ENCODE measurements at regions not wholly inside any gene's neighbourhood (a gene's known extent, or its start where the extent isn't known, plus 50 kb on each side); places are given as distances from the start of the nearest gene placed in this dataset.

DNA sequence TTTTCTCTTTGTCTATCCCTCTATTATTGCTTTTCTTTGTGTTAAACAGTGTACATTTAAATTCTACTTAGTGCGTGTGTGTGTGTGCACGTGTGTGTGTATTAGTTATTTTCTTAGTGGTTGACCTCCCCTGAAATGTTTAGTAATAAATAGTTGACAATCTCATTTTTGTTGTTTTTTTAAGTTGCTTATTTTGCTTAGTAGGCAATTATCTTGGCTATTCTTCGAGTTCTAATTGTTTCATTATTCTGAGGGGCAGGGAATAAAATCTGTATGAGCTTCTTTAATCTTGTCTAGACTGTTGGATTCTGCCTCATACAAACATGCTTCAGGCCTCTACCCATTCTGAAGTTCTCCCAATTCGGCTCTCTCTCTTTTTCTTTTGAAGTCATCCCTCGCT lies 1169.0 kb upstream of the ATXN8OS start:
- Histone ChIP-seq H3K36me3 (ENCODE audit: control insufficient read depth, insufficient read depth, low read length) (no peaks in the 10 kb centered on the region), H3K9me3 (ENCODE audit: control insufficient read depth, insufficient read depth, low read depth, low read length) (no peaks in the 10 kb centered on the region), H3K4me3 (ENCODE audit: low read depth in 2 of 2, low read length in 2 of 2) (no peak overlapping the region), H3K27me3 (ENCODE audit: control insufficient read depth, insufficient read depth, low read length) (no peaks in the 10 kb centered on the region), H3K4me1 (ENCODE audit: control insufficient read depth, insufficient read depth, low read length) (no peaks in the 10 kb centered on the region), H3K27ac (ENCODE audit: low read length) (no peak overlapping the region)
- no peak for DNase-seq (ENCODE audit: low read depth, low spot score)
- BruUV-seq (replicated peaks) = no TSS peak
- no peak for ATAC-seq
- intact Hi-C loops (cut with micrococcal nuclease; ENCODE audit: unreplicated experiment) (no loop called here), in situ Hi-C loops (cut with HindIII; ENCODE audit: low pct_unique_long_range_greater_than_20kb, low sequenced_read_pairs) (no loop called here)
- no peak for TF ChIP-seq SIN3A (IDR thresholded peaks at IDR 0.05; ENCODE audit: borderline replicate concordance, insufficient read depth, low read depth, low read length)
- TF ChIP-seq, protein P1, sequence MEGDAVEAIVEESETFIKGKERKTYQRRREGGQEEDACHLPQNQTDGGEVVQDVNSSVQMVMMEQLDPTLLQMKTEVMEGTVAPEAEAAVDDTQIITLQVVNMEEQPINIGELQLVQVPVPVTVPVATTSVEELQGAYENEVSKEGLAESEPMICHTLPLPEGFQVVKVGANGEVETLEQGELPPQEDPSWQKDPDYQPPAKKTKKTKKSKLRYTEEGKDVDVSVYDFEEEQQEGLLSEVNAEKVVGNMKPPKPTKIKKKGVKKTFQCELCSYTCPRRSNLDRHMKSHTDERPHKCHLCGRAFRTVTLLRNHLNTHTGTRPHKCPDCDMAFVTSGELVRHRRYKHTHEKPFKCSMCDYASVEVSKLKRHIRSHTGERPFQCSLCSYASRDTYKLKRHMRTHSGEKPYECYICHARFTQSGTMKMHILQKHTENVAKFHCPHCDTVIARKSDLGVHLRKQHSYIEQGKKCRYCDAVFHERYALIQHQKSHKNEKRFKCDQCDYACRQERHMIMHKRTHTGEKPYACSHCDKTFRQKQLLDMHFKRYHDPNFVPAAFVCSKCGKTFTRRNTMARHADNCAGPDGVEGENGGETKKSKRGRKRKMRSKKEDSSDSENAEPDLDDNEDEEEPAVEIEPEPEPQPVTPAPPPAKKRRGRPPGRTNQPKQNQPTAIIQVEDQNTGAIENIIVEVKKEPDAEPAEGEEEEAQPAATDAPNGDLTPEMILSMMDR (IDR thresholded peaks at IDR 0.05) = no peak
- ChIA-PET POLR2A (no interaction called here), CTCF (no interaction called here)

DNA sequence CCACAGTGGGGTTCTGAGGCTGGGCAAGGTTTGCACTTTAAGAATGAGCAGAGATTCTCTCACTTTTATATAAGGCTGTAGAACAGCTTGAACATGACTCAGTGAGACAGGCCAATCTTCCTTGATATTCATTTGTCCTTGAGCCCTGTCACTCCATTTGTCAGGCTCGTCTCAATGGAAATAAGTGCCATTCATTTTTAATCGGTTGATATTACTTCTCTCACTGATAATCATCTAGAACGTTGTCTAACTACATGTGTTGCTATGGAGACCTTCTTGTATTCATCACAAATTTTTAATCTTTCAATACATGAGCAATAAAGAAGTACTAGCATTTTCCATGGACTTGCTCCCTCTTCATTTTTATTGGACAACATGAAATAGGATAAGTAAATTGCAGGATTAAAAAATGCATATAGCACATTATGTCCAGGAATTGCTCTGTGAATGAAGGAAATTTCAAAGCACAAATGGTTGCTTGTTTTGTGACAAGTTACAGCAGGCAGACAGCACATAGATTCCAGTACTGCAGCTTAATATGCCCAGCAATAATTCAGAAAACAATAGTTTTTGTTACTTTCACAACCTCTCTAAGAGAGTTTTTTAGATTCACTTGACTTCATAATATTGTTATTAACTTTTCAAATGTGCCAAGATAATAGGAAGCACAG lies 1178.4 kb upstream of the ATXN8OS start:
- intact Hi-C loops (cut with micrococcal nuclease; ENCODE audit: unreplicated experiment) (loop anchor here (10.0 kb wide), 2 partner anchors 114 to 624 kb away; no protein-coding TSS in a partner anchor), in situ Hi-C loops (cut with HindIII; ENCODE audit: low pct_unique_long_range_greater_than_20kb, low sequenced_read_pairs) (no loop called here)
- DNase-seq (ENCODE audit: low read depth, low spot score) = no peak
- Histone ChIP-seq H3K4me1 (ENCODE audit: control insufficient read depth, insufficient read depth, low read length) (no peaks in the 10 kb centered on the region), H3K27me3 (ENCODE audit: control insufficient read depth, insufficient read depth, low read length) (no peaks in the 10 kb centered on the region), H3K36me3 (ENCODE audit: control insufficient read depth, insufficient read depth, low read length) (no peaks in the 10 kb centered on the region), H3K4me3 (ENCODE audit: low read depth in 2 of 2, low read length in 2 of 2) (no peak overlapping the region), H3K9me3 (ENCODE audit: control insufficient read depth, insufficient read depth, low read depth, low read length) (no peaks in the 10 kb centered on the region), H3K27ac (ENCODE audit: low read length) (no peak overlapping the region; the same call in 1 of the 2 replicates)
- no peak for ATAC-seq
- ChIA-PET POLR2A (no interaction called here), CTCF (no interaction called here)
- no TSS peak for BruUV-seq (replicated peaks)
- TF ChIP-seq, protein P1 (IDR thresholded peaks at IDR 0.05) = no peak
- no peak for TF ChIP-seq TCF7L2 (IDR thresholded peaks at IDR 0.05; ENCODE audit: low read depth, low read length)
- TF ChIP-seq, protein P2, sequence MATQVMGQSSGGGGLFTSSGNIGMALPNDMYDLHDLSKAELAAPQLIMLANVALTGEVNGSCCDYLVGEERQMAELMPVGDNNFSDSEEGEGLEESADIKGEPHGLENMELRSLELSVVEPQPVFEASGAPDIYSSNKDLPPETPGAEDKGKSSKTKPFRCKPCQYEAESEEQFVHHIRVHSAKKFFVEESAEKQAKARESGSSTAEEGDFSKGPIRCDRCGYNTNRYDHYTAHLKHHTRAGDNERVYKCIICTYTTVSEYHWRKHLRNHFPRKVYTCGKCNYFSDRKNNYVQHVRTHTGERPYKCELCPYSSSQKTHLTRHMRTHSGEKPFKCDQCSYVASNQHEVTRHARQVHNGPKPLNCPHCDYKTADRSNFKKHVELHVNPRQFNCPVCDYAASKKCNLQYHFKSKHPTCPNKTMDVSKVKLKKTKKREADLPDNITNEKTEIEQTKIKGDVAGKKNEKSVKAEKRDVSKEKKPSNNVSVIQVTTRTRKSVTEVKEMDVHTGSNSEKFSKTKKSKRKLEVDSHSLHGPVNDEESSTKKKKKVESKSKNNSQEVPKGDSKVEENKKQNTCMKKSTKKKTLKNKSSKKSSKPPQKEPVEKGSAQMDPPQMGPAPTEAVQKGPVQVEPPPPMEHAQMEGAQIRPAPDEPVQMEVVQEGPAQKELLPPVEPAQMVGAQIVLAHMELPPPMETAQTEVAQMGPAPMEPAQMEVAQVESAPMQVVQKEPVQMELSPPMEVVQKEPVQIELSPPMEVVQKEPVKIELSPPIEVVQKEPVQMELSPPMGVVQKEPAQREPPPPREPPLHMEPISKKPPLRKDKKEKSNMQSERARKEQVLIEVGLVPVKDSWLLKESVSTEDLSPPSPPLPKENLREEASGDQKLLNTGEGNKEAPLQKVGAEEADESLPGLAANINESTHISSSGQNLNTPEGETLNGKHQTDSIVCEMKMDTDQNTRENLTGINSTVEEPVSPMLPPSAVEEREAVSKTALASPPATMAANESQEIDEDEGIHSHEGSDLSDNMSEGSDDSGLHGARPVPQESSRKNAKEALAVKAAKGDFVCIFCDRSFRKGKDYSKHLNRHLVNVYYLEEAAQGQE (IDR thresholded peaks at IDR 0.05; ENCODE audit: insufficient read depth in 1 of 2, low read depth in 2 of 2, low read length in 1 of 2) = no peak
- no peak for TF ChIP-seq POLR2AphosphoS5 (IDR thresholded peaks at IDR 0.05; ENCODE audit: low read depth, low read length)
- TF ChIP-seq SIN3A (IDR thresholded peaks at IDR 0.05; ENCODE audit: borderline replicate concordance, insufficient read depth, low read depth, low read length) = no peak
